ENCODE measurements at regions not wholly inside any gene's neighbourhood (a gene's known extent, or its start where the extent isn't known, plus 50 kb on each side); places are given as distances from the start of the nearest gene placed in this dataset.
"Not testable (repeated sequence)": the region's sequence is repeated elsewhere in the genome, so short reads cannot be mapped to it uniquely, and the experiment has no call there.

- in situ Hi-C loops (cut with HindIII; ENCODE audit: low sequenced_read_pairs) = no loop called here
Measured at GRCh38 chr17:70976447-70976846, 807.1 kb downstream of the KCNJ2 start.

- in situ Hi-C loops (cut with HindIII; ENCODE audit: low sequenced_read_pairs) = no loop called here
Measured at GRCh38 chr17:70984873-70985272, 815.5 kb downstream of the KCNJ2 start.

GRCh38 chr17:70987867-70988340, 818.6 kb downstream of the KCNJ2 start:
- in situ Hi-C loops (cut with HindIII; ENCODE audit: low sequenced_read_pairs) = no loop called here

- in situ Hi-C loops (cut with HindIII; ENCODE audit: low sequenced_read_pairs) = no loop called here
Measured at GRCh38 chr17:70988622-70989021, 819.3 kb downstream of the KCNJ2 start.

GRCh38 chr17:70989280-70989679, 819.9 kb downstream of the KCNJ2 start:
- in situ Hi-C loops (cut with HindIII; ENCODE audit: low sequenced_read_pairs) = no loop called here

GRCh38 chr17:70994194-70994593, 824.9 kb downstream of the KCNJ2 start:
- in situ Hi-C loops (cut with HindIII; ENCODE audit: low sequenced_read_pairs) = no loop called here

GRCh38 chr17:70995997-70996396, 826.7 kb downstream of the KCNJ2 start:
- in situ Hi-C loops (cut with HindIII; ENCODE audit: low sequenced_read_pairs) = no loop called here

GRCh38 chr17:71003736-71004135, 834.4 kb downstream of the KCNJ2 start:
- in situ Hi-C loops (cut with HindIII; ENCODE audit: low sequenced_read_pairs) = no loop called here

GRCh38 chr17:71004413-71004812, 835.1 kb downstream of the KCNJ2 start:
- in situ Hi-C loops (cut with HindIII; ENCODE audit: low sequenced_read_pairs) = no loop called here

- in situ Hi-C loops (cut with HindIII; ENCODE audit: low sequenced_read_pairs) = loop anchor here (5.0 kb wide), 1 partner anchor 69 kb away; no protein-coding TSS in a partner anchor
Measured at GRCh38 chr17:71011391-71011790, 842.1 kb downstream of the KCNJ2 start.

- in situ Hi-C loops (cut with HindIII; ENCODE audit: low sequenced_read_pairs) = no loop called here
Measured at GRCh38 chr17:71019699-71020098, 850.4 kb downstream of the KCNJ2 start.

- in situ Hi-C loops (cut with HindIII; ENCODE audit: low sequenced_read_pairs) = no loop called here
Measured at GRCh38 chr17:71022758-71023157, 853.4 kb downstream of the KCNJ2 start.

- in situ Hi-C loops (cut with HindIII; ENCODE audit: low sequenced_read_pairs) = no loop called here
Measured at GRCh38 chr17:71023249-71024030, 854.1 kb downstream of the KCNJ2 start.

GRCh38 chr17:71024172-71024571, 854.8 kb downstream of the KCNJ2 start:
- in situ Hi-C loops (cut with HindIII; ENCODE audit: low sequenced_read_pairs) = no loop called here

GRCh38 chr17:71024969-71025368, 855.6 kb downstream of the KCNJ2 start:
- in situ Hi-C loops (cut with HindIII; ENCODE audit: low sequenced_read_pairs) = no loop called here

- in situ Hi-C loops (cut with HindIII; ENCODE audit: low sequenced_read_pairs) = no loop called here
Measured at GRCh38 chr17:71029246-71029645, 859.9 kb downstream of the KCNJ2 start.

GRCh38 chr17:71031286-71031685, 862.0 kb downstream of the KCNJ2 start:
- in situ Hi-C loops (cut with HindIII; ENCODE audit: low sequenced_read_pairs) = not testable (repeated sequence)

- in situ Hi-C loops (cut with HindIII; ENCODE audit: low sequenced_read_pairs) = no loop called here
Measured at GRCh38 chr17:71032746-71033273, 863.5 kb downstream of the KCNJ2 start.

- in situ Hi-C loops (cut with HindIII; ENCODE audit: low sequenced_read_pairs) = no loop called here
Measured at GRCh38 chr17:71033336-71033735, 864.0 kb downstream of the KCNJ2 start.

GRCh38 chr17:71035226-71035625, 865.9 kb downstream of the KCNJ2 start:
- in situ Hi-C loops (cut with HindIII; ENCODE audit: low sequenced_read_pairs) = no loop called here

GRCh38 chr17:71037386-71037785, 868.1 kb downstream of the KCNJ2 start:
- in situ Hi-C loops (cut with HindIII; ENCODE audit: low sequenced_read_pairs) = no loop called here

- in situ Hi-C loops (cut with HindIII; ENCODE audit: low sequenced_read_pairs) = no loop called here
Measured at GRCh38 chr17:71039391-71039790, 870.1 kb downstream of the KCNJ2 start.

Data from endothelial cell of hepatic sinusoid (primary cell).